ENCODE measurements at regions not wholly inside any gene's neighbourhood (a gene's known extent, or its start where the extent isn't known, plus 50 kb on each side); places are given as distances from the start of the nearest gene placed in this dataset.

- Mint-ChIP-seq H3K36me3 (no peaks in the 10 kb centered on the region), H3K27ac (no peak overlapping the region), H3K4me1 (no peaks in the 10 kb centered on the region), H3K4me3 (no peak overlapping the region), H3K27me3 (peaks cover 0 to 21% (median 4%) of the 10 kb centered on the region in 5 donors), H3K9me3 (peaks cover 0 to 9% (median 0%) of the 10 kb centered on the region in 11 donors)
- CTCF ChIA-PET = no interaction called here
- H3K9me3 ChIP-seq (ENCODE audit: control insufficient read depth in 2 of 3, low read length in 3 of 3) = no peaks in the 10 kb centered on the region
- DNase-seq (no peak), ATAC-seq (no peak)
- H3K4me1 ChIP-seq (ENCODE audit: control insufficient read depth in 2 of 2, insufficient read depth in 2 of 2, low read length in 2 of 2) = no peaks in the 10 kb centered on the region
- H3K4me3 ChIP-seq (ENCODE audit: low read length) = no peak overlapping the region
- no peaks in the 10 kb centered on the region for H3K36me3 ChIP-seq (ENCODE audit: control insufficient read depth in 2 of 3, insufficient read depth in 3 of 3, low read length in 3 of 3)
- no peak overlapping the region for H3K27ac ChIP-seq (ENCODE audit: low read depth, low read length)
- intact Hi-C loops (cut with micrococcal nuclease) = no loop called here
- no peaks in the 10 kb centered on the region for H3K27me3 ChIP-seq (ENCODE audit: control insufficient read depth in 2 of 2, insufficient read depth in 2 of 2, low read length in 2 of 2)
- POLR2A ChIA-PET = no interaction called here
Measured at GRCh38 chr5:6049662-6050061, 328.7 kb downstream of the MED10 start.

GRCh38 chr5:6048746-6049145, 329.6 kb downstream of the MED10 start:
- Mint-ChIP-seq H3K27ac (no peak overlapping the region), H3K4me1 (no peaks in the 10 kb centered on the region), H3K9me3 (peaks cover 0 to 5% (median 0%) of the 10 kb centered on the region in 11 donors), H3K36me3 (no peaks in the 10 kb centered on the region), H3K4me3 (no peak overlapping the region), H3K27me3 (peaks cover 0 to 24% (median 4%) of the 10 kb centered on the region in 5 donors)
- no peaks in the 10 kb centered on the region for H3K4me1 ChIP-seq (ENCODE audit: control insufficient read depth in 2 of 2, insufficient read depth in 2 of 2, low read length in 2 of 2)
- no peak overlapping the region for H3K4me3 ChIP-seq (ENCODE audit: low read length)
- H3K36me3 ChIP-seq (ENCODE audit: control insufficient read depth in 2 of 3, insufficient read depth in 3 of 3, low read length in 3 of 3) = no peaks in the 10 kb centered on the region
- CTCF ChIA-PET = interaction anchor here (0.6 kb wide), 1 partner anchor 168 kb away, joined by 3 read pairs; no protein-coding TSS in a partner anchor
- no peaks in the 10 kb centered on the region for H3K27me3 ChIP-seq (ENCODE audit: control insufficient read depth in 2 of 2, insufficient read depth in 2 of 2, low read length in 2 of 2)
- DNase-seq (no peak), ATAC-seq (no peak)
- intact Hi-C loops (cut with micrococcal nuclease) = no loop called here
- no peak overlapping the region for H3K27ac ChIP-seq (ENCODE audit: low read depth, low read length)
- no peaks in the 10 kb centered on the region for H3K9me3 ChIP-seq (ENCODE audit: control insufficient read depth in 2 of 3, low read length in 3 of 3)
- POLR2A ChIA-PET = no interaction called here

GRCh38 chr5:6046296-6046967, 331.9 kb downstream of the MED10 start:
- no peak overlapping the region for H3K4me3 Mint-ChIP-seq
- ChIA-PET POLR2A (no interaction called here), CTCF (no interaction called here)
- no peak overlapping the region for H3K27ac Mint-ChIP-seq
- no peak for ATAC-seq
- H3K27ac ChIP-seq (ENCODE audit: low read depth, low read length) = no peak overlapping the region
- intact Hi-C loops (cut with micrococcal nuclease) = no loop called here
- H3K36me3 Mint-ChIP-seq = no peaks in the 10 kb centered on the region
- H3K4me3 ChIP-seq (ENCODE audit: low read length) = no peak overlapping the region
- peaks cover 0 to 28% (median 4%) of the 10 kb centered on the region in 5 donors for H3K27me3 Mint-ChIP-seq
- H3K27me3 ChIP-seq (ENCODE audit: control insufficient read depth in 2 of 2, insufficient read depth in 2 of 2, low read length in 2 of 2) = no peaks in the 10 kb centered on the region
- no peak for DNase-seq
- H3K9me3 ChIP-seq (ENCODE audit: control insufficient read depth in 2 of 3, low read length in 3 of 3) = no peaks in the 10 kb centered on the region
- no peaks in the 10 kb centered on the region for H3K4me1 ChIP-seq (ENCODE audit: control insufficient read depth in 2 of 2, insufficient read depth in 2 of 2, low read length in 2 of 2)
- H3K4me1 Mint-ChIP-seq = no peaks in the 10 kb centered on the region
- no peaks in the 10 kb centered on the region for H3K36me3 ChIP-seq (ENCODE audit: control insufficient read depth in 2 of 3, insufficient read depth in 3 of 3, low read length in 3 of 3)
- peaks cover 0 to 5% (median 0%) of the 10 kb centered on the region in 11 donors for H3K9me3 Mint-ChIP-seq

- intact Hi-C loops (cut with micrococcal nuclease) = no loop called here
- ATAC-seq = no peak
- H3K9me3 ChIP-seq (ENCODE audit: control insufficient read depth in 2 of 3, low read length in 3 of 3) = no peaks in the 10 kb centered on the region
- Mint-ChIP-seq H3K4me1 (no peaks in the 10 kb centered on the region), H3K9me3 (peaks cover 0 to 2% (median 0%) of the 10 kb centered on the region in 11 donors), H3K4me3 (no peak overlapping the region), H3K36me3 (no peaks in the 10 kb centered on the region), H3K27me3 (peaks cover 3 to 28% (median 10%) of the 10 kb centered on the region in 5 donors), H3K27ac (no peak overlapping the region)
- no peak overlapping the region for H3K27ac ChIP-seq (ENCODE audit: low read depth, low read length)
- CTCF ChIA-PET = no interaction called here
- no peak for DNase-seq
- H3K4me3 ChIP-seq (ENCODE audit: low read length) = no peak overlapping the region
- H3K27me3 ChIP-seq (ENCODE audit: control insufficient read depth in 2 of 2, insufficient read depth in 2 of 2, low read length in 2 of 2) = no peaks in the 10 kb centered on the region
- POLR2A ChIA-PET = no interaction called here
- H3K36me3 ChIP-seq (ENCODE audit: control insufficient read depth in 2 of 3, insufficient read depth in 3 of 3, low read length in 3 of 3) = no peaks in the 10 kb centered on the region
- no peaks in the 10 kb centered on the region for H3K4me1 ChIP-seq (ENCODE audit: control insufficient read depth in 2 of 2, insufficient read depth in 2 of 2, low read length in 2 of 2)
Measured at GRCh38 chr5:6043491-6044310, 334.6 kb downstream of the MED10 start.

GRCh38 chr5:6041977-6042550, 336.3 kb downstream of the MED10 start:
- H3K27ac ChIP-seq (ENCODE audit: low read depth, low read length) = no peak overlapping the region
- H3K4me3 ChIP-seq (ENCODE audit: low read length) = no peak overlapping the region
- H3K9me3 ChIP-seq (ENCODE audit: control insufficient read depth in 2 of 3, low read length in 3 of 3) = no peaks in the 10 kb centered on the region
- Mint-ChIP-seq H3K36me3 (no peaks in the 10 kb centered on the region), H3K4me3 (no peak overlapping the region), H3K9me3 (no peaks in the 10 kb centered on the region), H3K27me3 (peaks cover 3 to 28% (median 10%) of the 10 kb centered on the region in 5 donors), H3K27ac (no peak overlapping the region), H3K4me1 (no peaks in the 10 kb centered on the region)
- CTCF ChIA-PET = no interaction called here
- DNase-seq (no peak), ATAC-seq (no peak)
- POLR2A ChIA-PET = no interaction called here
- H3K36me3 ChIP-seq (ENCODE audit: control insufficient read depth in 2 of 3, insufficient read depth in 3 of 3, low read length in 3 of 3) = no peaks in the 10 kb centered on the region
- H3K4me1 ChIP-seq (ENCODE audit: control insufficient read depth in 2 of 2, insufficient read depth in 2 of 2, low read length in 2 of 2) = no peaks in the 10 kb centered on the region
- intact Hi-C loops (cut with micrococcal nuclease) = no loop called here
- no peaks in the 10 kb centered on the region for H3K27me3 ChIP-seq (ENCODE audit: control insufficient read depth in 2 of 2, insufficient read depth in 2 of 2, low read length in 2 of 2)

- ATAC-seq = no peak
- Mint-ChIP-seq H3K36me3 (no peaks in the 10 kb centered on the region), H3K4me3 (no peak overlapping the region), H3K27ac (no peak overlapping the region), H3K4me1 (no peaks in the 10 kb centered on the region), H3K9me3 (peaks cover 0 to 5% (median 0%) of the 10 kb centered on the region in 11 donors), H3K27me3 (peaks cover 3 to 15% (median 10%) of the 10 kb centered on the region in 5 donors)
- no peak overlapping the region for H3K27ac ChIP-seq (ENCODE audit: low read depth, low read length)
- no peak overlapping the region for H3K4me3 ChIP-seq (ENCODE audit: low read length)
- no peak for DNase-seq
- POLR2A ChIA-PET = no interaction called here
- H3K27me3 ChIP-seq (ENCODE audit: control insufficient read depth in 2 of 2, insufficient read depth in 2 of 2, low read length in 2 of 2) = no peaks in the 10 kb centered on the region
- CTCF ChIA-PET = no interaction called here
- intact Hi-C loops (cut with micrococcal nuclease) = no loop called here
- H3K4me1 ChIP-seq (ENCODE audit: control insufficient read depth in 2 of 2, insufficient read depth in 2 of 2, low read length in 2 of 2) = no peaks in the 10 kb centered on the region
- H3K36me3 ChIP-seq (ENCODE audit: control insufficient read depth in 2 of 3, insufficient read depth in 3 of 3, low read length in 3 of 3) = no peaks in the 10 kb centered on the region
- H3K9me3 ChIP-seq (ENCODE audit: control insufficient read depth in 2 of 3, low read length in 3 of 3) = no peaks in the 10 kb centered on the region
Measured at GRCh38 chr5:6039111-6039510, 339.2 kb downstream of the MED10 start.

All from naive thymus-derived CD4-positive, alpha-beta T cell (primary cell).